ENCODE measurements at regions not wholly inside any gene's neighbourhood (a gene's known extent, or its start where the extent isn't known, plus 50 kb on each side); places are given as distances from the start of the nearest gene placed in this dataset.

GRCh38 chr1:67898033-67898726 is 64.9 kb upstream of the GNG12 start:
- DNase-seq: no peak

GRCh38 chr1:67897270-67897949 is 64.1 kb upstream of the GNG12 start:
- DNase-seq: peak; percentile 6

- DNase-seq: no peak
Observed at GRCh38 chr1:67896826-67897225, 63.6 kb upstream of the GNG12 start.

GRCh38 chr1:67894981-67895735 is 61.9 kb upstream of the GNG12 start:
- DNase-seq: no peak

- DNase-seq: no peak
Observed at GRCh38 chr1:67893126-67893495, 59.8 kb upstream of the GNG12 start.

- no peak for DNase-seq
Observed at GRCh38 chr1:67892476-67893125, 59.3 kb upstream of the GNG12 start.

- DNase-seq: no peak
Observed at GRCh38 chr1:67890857-67891256, 57.6 kb upstream of the GNG12 start.

GRCh38 chr1:67889953-67890567 is 56.8 kb upstream of the GNG12 start:
- DNase-seq: no peak

GRCh38 chr1:67889466-67889865 is 56.2 kb upstream of the GNG12 start:
- DNase-seq: no peak

- DNase-seq: peak; percentile 24
Observed at GRCh38 chr1:67888216-67889106, 55.2 kb upstream of the GNG12 start.

- DNase-seq: no peak
Observed at GRCh38 chr1:67887146-67887545, 53.9 kb upstream of the GNG12 start.

GRCh38 chr1:67886076-67886475 is 52.8 kb upstream of the GNG12 start:
- no peak for DNase-seq

GRCh38 chr1:67883069-67883468 is 49.8 kb upstream of the GNG12 start:
- no peak for DNase-seq

Data from NCI-H2171 treated with DMSO at 0.1 percent for 48 hours (cell line).